GM23338 (cell line): ENCODE measurements at regions not wholly inside any gene's neighbourhood (a gene's known extent, or its start where the extent isn't known, plus 50 kb on each side); places are given as distances from the start of the nearest gene placed in this dataset.

Experiments
- ATAC-seq: fragments of 200-7000 bp; cut with Tn5 transposase; 3 replicates; pipeline ENCODE4 v1.9.1; 2020
- DNase-seq: peaks from one replicate; pipeline ENCODE4 v3.0.0-alpha.2; 2015; ENCODE audit warnings: low spot score
- H2AFZ ChIP-seq: fragments of 200-600 bp; sonication (generic); 2 replicates; pipeline ENCODE4 v1.8.0; 2016; ENCODE audit warnings: antibody characterized with exemption, mild to moderate bottlenecking, moderate library complexity
- H3F3A ChIP-seq: fragments of 200-600 bp; sonication (generic); replicated peaks from 2 replicates; pipeline ENCODE4 v1.8.0; 2017; ENCODE audit warnings: antibody characterized with exemption, mixed run types, low read depth
- H3K27ac ChIP-seq: fragments of 200-600 bp; sonication (generic); 2 replicates; pipeline ENCODE4 v1.6.1; 2016; ENCODE audit warnings: low read depth
- H3K27me3 ChIP-seq: fragments of 200-600 bp; sonication (generic); 2 replicates; pipeline ENCODE4 v1.8.0; 2016; ENCODE audit warnings: mild to moderate bottlenecking, mixed run types, moderate library complexity; ENCODE audit not compliant: insufficient read depth
- H3K36me3 ChIP-seq: fragments of 200-600 bp; sonication (generic); 2 replicates; pipeline ENCODE4 v1.8.0; 2016; ENCODE audit warnings: mild to moderate bottlenecking; ENCODE audit not compliant: insufficient read depth
- H3K4me1 ChIP-seq: fragments of 200-600 bp; sonication (generic); 2 replicates; pipeline ENCODE4 v1.8.0; 2016; ENCODE audit warnings: mild to moderate bottlenecking, moderate library complexity; ENCODE audit not compliant: insufficient read depth
- H3K4me2 ChIP-seq: fragments of 200-600 bp; sonication (generic); 2 replicates; pipeline ENCODE4 v1.7.1; 2017; ENCODE audit warnings: mixed run types
- H3K4me3 ChIP-seq: fragments of 200-600 bp; sonication (generic); 2 replicates; pipeline ENCODE4 v1.6.1; 2016; ENCODE audit warnings: mixed run types
- H3K79me2 ChIP-seq: fragments of 200-600 bp; sonication (generic); replicated peaks from 2 replicates; pipeline ENCODE4 v1.8.0; 2017; ENCODE audit warnings: mild to moderate bottlenecking; ENCODE audit not compliant: insufficient read depth
- H3K9me2 ChIP-seq: fragments of 200-600 bp; sonication (generic); 2 replicates; pipeline ENCODE4 v1.8.0; 2017; ENCODE audit not compliant: insufficient read depth
- H4K20me1 ChIP-seq: fragments of 200-600 bp; sonication (generic); replicated peaks from 2 replicates; pipeline ENCODE4 v1.8.0; 2017; ENCODE audit warnings: mild to moderate bottlenecking; ENCODE audit not compliant: insufficient read depth
- H3K27ac Mint-ChIP-seq: 2 replicates; pipeline ENCODE4 v1.8.0; 2020; ENCODE audit warnings: inconsistent platforms, mild to moderate bottlenecking, moderate library complexity, mixed read lengths
- H3K27me3 Mint-ChIP-seq: 3 replicates; pipeline ENCODE4 v1.8.0; 2022; ENCODE audit warnings: low read depth, mild to moderate bottlenecking, moderate library complexity, mixed read lengths, inconsistent platforms; ENCODE audit not compliant: insufficient read depth, poor library complexity
- H3K36me3 Mint-ChIP-seq: 3 replicates; pipeline ENCODE4 v1.8.0; 2021; ENCODE audit warnings: low read depth, mild to moderate bottlenecking, inconsistent platforms, moderate library complexity, mixed read lengths
- H3K4me1 Mint-ChIP-seq: 3 replicates; pipeline ENCODE4 v1.8.0; 2020; ENCODE audit warnings: mild to moderate bottlenecking, inconsistent platforms, mixed read lengths
- H3K4me3 Mint-ChIP-seq: 3 replicates; pipeline ENCODE4 v1.8.0; 2021; ENCODE audit warnings: moderate library complexity, mild to moderate bottlenecking, inconsistent platforms, mixed read lengths
- H3K9me3 Mint-ChIP-seq: 3 replicates; pipeline ENCODE4 v1.8.0; 2020; ENCODE audit warnings: moderate library complexity, mild to moderate bottlenecking, inconsistent platforms, mixed read lengths
- CREB1 ChIP-seq: fragments of 250-450 bp; sonication (Bioruptor Pico); IDR thresholded peaks from 2 replicates; pipeline ENCODE4 v1.5.0; 2020; ENCODE audit warnings: low read depth, mild to moderate bottlenecking, moderate library complexity
- EZH2 ChIP-seq: fragments of 200-600 bp; sonication (generic); IDR thresholded peaks from one replicate; pipeline ENCODE4 v1.8.0; 2017; ENCODE audit warnings: antibody characterized with exemption, mild to moderate bottlenecking, low read depth; ENCODE audit not compliant: unreplicated experiment
- EZH2phosphoT487 ChIP-seq: fragments of 200-600 bp; sonication (generic); IDR thresholded peaks from one replicate; pipeline ENCODE4 v1.8.1; 2018; ENCODE audit warnings: antibody characterized with exemption; ENCODE audit not compliant: unreplicated experiment
- JUNB ChIP-seq: IDR thresholded peaks from one replicate; pipeline ENCODE4 v1.6.1; 2016; ENCODE audit warnings: antibody characterized with exemption; ENCODE audit not compliant: unreplicated experiment
- NANOG ChIP-seq: IDR thresholded peaks from 2 replicates; pipeline ENCODE4 v1.6.1; 2016; ENCODE audit warnings: antibody characterized with exemption, borderline replicate concordance
- POLR2AphosphoS5 ChIP-seq: IDR thresholded peaks from 2 replicates; pipeline ENCODE4 v1.6.1; 2016; ENCODE audit warnings: antibody characterized with exemption, low read depth
- STAT1 ChIP-seq: IDR thresholded peaks from one replicate; pipeline ENCODE4 v1.6.1; 2016; ENCODE audit warnings: antibody characterized with exemption; ENCODE audit not compliant: unreplicated experiment
- ZNF114 ChIP-seq: fragments of 250-450 bp; sonication (Bioruptor Pico); IDR thresholded peaks from 2 replicates; pipeline ENCODE4 v1.5.0; 2020; ENCODE audit warnings: mild to moderate bottlenecking, moderate library complexity
- ZNF331 ChIP-seq: fragments of 250-450 bp; sonication (Bioruptor Pico); IDR thresholded peaks from 2 replicates; pipeline ENCODE4 v1.5.0; 2020; ENCODE audit warnings: low read depth, mild to moderate bottlenecking, moderate library complexity
- TF ChIP-seq, protein P1 (sequence below): IDR thresholded peaks from 2 replicates; pipeline ENCODE4 v1.6.1; 2016; ENCODE audit warnings: antibody characterized with exemption
- TF ChIP-seq, protein P2 (sequence below): fragments of 250-450 bp; sonication (Bioruptor Pico); IDR thresholded peaks from 2 replicates; pipeline ENCODE4 v1.5.0; 2020; ENCODE audit warnings: mild to moderate bottlenecking, moderate library complexity
- TF ChIP-seq, protein P3 (sequence below), 2 experiments: fragments of 200-600 bp in 1 of 2; sonication (generic) in 1 of 2; conservative IDR thresholded peaks; 2 replicates each; pipeline versions ENCODE4 v1.5.1 to v1.6.1; 2016 to 2017; ENCODE audit warnings: antibody characterized with exemption in 2 of 2, low read depth in 2 of 2, mild to moderate bottlenecking in 2 of 2, moderate library complexity in 1 of 2
- TF ChIP-seq, protein P4 (sequence below): IDR thresholded peaks from one replicate; pipeline ENCODE4 v1.6.1; 2018; ENCODE audit warnings: antibody characterized with exemption; ENCODE audit not compliant: unreplicated experiment

DNA sequence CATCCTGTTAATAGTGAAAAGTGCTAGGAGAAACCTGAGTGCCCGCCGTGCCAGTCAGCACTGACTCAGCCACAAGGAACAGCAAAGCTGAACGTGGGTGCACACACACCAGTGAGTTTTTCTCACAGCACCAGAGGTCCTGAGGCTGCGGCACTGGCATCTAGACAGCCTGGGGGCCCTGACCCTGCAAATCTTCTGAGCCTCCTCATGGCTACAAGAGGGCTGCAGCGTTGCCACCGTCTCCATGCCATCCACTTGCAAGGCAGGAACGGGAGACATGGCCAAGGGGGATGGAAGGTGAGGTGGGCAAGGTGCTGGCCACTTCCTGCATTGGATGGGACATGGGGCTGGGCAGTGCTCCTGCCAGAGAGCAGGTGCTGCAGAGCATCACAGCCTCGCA lies 211.2 kb upstream of the SOX1 start:
- peaks cover 17% of the 10 kb centered on the region for H3K27me3 Mint-ChIP-seq
- H3K9me3 Mint-ChIP-seq: peaks cover 4% of the 10 kb centered on the region; the same call in 2 of the 3 replicates
- H3K4me3 ChIP-seq: no peak overlapping the region
- H4K20me1 ChIP-seq: no peaks in the 10 kb centered on the region
- ATAC-seq (no peak), DNase-seq (no peak)
- 0 out of 2 replicates have a peak, but pooled peaks cover 3% of the 10 kb centered on the region for H3F3A ChIP-seq
- H3K9me2 ChIP-seq: no peaks in the 10 kb centered on the region
- H3K79me2 ChIP-seq: no peaks in the 10 kb centered on the region
- peaks cover 34% of the 10 kb centered on the region for H3K4me1 Mint-ChIP-seq
- H3K36me3 ChIP-seq: no peaks in the 10 kb centered on the region
- no peaks in the 10 kb centered on the region for H3K27me3 ChIP-seq
- no peak overlapping the region for H3K4me2 ChIP-seq
- H3K4me1 ChIP-seq: peaks cover 13% of the 10 kb centered on the region
- H3K4me3 Mint-ChIP-seq: no peak overlapping the region
- no peak overlapping the region for H3K27ac Mint-ChIP-seq
- TF ChIP-seq STAT1 (no peak), EZH2phosphoT487 (no peak), NANOG (no peak), POLR2AphosphoS5 (no peak), EZH2 (no peak), JUNB (no peak), ZNF331 (CRISPR knock-in tag) (no peak), ZNF114 (CRISPR knock-in tag) (no peak), CREB1 (CRISPR knock-in tag) (no peak)
- TF ChIP-seq, protein P1, sequence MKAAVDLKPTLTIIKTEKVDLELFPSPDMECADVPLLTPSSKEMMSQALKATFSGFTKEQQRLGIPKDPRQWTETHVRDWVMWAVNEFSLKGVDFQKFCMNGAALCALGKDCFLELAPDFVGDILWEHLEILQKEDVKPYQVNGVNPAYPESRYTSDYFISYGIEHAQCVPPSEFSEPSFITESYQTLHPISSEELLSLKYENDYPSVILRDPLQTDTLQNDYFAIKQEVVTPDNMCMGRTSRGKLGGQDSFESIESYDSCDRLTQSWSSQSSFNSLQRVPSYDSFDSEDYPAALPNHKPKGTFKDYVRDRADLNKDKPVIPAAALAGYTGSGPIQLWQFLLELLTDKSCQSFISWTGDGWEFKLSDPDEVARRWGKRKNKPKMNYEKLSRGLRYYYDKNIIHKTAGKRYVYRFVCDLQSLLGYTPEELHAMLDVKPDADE: no peak
- TF ChIP-seq, protein P2, sequence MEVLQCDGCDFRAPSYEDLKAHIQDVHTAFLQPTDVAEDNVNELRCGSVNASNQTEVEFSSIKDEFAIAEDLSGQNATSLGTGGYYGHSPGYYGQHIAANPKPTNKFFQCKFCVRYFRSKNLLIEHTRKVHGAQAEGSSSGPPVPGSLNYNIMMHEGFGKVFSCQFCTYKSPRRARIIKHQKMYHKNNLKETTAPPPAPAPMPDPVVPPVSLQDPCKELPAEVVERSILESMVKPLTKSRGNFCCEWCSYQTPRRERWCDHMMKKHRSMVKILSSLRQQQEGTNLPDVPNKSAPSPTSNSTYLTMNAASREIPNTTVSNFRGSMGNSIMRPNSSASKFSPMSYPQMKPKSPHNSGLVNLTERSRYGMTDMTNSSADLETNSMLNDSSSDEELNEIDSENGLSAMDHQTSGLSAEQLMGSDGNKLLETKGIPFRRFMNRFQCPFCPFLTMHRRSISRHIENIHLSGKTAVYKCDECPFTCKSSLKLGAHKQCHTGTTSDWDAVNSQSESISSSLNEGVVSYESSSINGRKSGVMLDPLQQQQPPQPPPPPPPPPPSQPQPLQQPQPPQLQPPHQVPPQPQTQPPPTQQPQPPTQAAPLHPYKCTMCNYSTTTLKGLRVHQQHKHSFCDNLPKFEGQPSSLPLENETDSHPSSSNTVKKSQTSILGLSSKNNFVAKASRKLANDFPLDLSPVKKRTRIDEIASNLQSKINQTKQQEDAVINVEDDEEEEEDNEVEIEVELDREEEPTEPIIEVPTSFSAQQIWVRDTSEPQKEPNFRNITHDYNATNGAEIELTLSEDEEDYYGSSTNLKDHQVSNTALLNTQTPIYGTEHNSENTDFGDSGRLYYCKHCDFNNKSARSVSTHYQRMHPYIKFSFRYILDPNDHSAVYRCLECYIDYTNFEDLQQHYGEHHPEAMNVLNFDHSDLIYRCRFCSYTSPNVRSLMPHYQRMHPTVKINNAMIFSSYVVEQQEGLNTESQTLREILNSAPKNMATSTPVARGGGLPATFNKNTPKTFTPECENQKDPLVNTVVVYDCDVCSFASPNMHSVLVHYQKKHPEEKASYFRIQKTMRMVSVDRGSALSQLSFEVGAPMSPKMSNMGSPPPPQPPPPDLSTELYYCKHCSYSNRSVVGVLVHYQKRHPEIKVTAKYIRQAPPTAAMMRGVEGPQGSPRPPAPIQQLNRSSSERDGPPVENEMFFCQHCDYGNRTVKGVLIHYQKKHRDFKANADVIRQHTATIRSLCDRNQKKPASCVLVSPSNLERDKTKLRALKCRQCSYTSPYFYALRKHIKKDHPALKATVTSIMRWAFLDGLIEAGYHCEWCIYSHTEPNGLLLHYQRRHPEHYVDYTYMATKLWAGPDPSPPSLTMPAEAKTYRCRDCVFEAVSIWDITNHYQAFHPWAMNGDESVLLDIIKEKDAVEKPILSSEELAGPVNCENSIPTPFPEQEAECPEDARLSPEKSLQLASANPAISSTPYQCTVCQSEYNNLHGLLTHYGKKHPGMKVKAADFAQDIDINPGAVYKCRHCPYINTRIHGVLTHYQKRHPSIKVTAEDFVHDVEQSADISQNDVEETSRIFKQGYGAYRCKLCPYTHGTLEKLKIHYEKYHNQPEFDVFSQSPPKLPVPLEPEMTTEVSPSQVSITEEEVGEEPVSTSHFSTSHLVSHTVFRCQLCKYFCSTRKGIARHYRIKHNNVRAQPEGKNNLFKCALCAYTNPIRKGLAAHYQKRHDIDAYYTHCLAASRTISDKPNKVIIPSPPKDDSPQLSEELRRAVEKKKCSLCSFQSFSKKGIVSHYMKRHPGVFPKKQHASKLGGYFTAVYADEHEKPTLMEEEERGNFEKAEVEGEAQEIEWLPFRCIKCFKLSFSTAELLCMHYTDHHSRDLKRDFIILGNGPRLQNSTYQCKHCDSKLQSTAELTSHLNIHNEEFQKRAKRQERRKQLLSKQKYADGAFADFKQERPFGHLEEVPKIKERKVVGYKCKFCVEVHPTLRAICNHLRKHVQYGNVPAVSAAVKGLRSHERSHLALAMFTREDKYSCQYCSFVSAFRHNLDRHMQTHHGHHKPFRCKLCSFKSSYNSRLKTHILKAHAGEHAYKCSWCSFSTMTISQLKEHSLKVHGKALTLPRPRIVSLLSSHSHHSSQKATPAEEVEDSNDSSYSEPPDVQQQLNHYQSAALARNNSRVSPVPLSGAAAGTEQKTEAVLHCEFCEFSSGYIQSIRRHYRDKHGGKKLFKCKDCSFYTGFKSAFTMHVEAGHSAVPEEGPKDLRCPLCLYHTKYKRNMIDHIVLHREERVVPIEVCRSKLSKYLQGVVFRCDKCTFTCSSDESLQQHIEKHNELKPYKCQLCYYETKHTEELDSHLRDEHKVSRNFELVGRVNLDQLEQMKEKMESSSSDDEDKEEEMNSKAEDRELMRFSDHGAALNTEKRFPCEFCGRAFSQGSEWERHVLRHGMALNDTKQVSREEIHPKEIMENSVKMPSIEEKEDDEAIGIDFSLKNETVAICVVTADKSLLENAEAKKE (CRISPR knock-in tag): no peak
- TF ChIP-seq, protein P3, sequence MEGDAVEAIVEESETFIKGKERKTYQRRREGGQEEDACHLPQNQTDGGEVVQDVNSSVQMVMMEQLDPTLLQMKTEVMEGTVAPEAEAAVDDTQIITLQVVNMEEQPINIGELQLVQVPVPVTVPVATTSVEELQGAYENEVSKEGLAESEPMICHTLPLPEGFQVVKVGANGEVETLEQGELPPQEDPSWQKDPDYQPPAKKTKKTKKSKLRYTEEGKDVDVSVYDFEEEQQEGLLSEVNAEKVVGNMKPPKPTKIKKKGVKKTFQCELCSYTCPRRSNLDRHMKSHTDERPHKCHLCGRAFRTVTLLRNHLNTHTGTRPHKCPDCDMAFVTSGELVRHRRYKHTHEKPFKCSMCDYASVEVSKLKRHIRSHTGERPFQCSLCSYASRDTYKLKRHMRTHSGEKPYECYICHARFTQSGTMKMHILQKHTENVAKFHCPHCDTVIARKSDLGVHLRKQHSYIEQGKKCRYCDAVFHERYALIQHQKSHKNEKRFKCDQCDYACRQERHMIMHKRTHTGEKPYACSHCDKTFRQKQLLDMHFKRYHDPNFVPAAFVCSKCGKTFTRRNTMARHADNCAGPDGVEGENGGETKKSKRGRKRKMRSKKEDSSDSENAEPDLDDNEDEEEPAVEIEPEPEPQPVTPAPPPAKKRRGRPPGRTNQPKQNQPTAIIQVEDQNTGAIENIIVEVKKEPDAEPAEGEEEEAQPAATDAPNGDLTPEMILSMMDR (conservative IDR thresholded peaks at IDR 0.05; ENCODE audit: low read depth in 2 of 2): no peak
- TF ChIP-seq, protein P4, sequence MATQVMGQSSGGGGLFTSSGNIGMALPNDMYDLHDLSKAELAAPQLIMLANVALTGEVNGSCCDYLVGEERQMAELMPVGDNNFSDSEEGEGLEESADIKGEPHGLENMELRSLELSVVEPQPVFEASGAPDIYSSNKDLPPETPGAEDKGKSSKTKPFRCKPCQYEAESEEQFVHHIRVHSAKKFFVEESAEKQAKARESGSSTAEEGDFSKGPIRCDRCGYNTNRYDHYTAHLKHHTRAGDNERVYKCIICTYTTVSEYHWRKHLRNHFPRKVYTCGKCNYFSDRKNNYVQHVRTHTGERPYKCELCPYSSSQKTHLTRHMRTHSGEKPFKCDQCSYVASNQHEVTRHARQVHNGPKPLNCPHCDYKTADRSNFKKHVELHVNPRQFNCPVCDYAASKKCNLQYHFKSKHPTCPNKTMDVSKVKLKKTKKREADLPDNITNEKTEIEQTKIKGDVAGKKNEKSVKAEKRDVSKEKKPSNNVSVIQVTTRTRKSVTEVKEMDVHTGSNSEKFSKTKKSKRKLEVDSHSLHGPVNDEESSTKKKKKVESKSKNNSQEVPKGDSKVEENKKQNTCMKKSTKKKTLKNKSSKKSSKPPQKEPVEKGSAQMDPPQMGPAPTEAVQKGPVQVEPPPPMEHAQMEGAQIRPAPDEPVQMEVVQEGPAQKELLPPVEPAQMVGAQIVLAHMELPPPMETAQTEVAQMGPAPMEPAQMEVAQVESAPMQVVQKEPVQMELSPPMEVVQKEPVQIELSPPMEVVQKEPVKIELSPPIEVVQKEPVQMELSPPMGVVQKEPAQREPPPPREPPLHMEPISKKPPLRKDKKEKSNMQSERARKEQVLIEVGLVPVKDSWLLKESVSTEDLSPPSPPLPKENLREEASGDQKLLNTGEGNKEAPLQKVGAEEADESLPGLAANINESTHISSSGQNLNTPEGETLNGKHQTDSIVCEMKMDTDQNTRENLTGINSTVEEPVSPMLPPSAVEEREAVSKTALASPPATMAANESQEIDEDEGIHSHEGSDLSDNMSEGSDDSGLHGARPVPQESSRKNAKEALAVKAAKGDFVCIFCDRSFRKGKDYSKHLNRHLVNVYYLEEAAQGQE: no peak
- H3K36me3 Mint-ChIP-seq: no peaks in the 10 kb centered on the region; the same call in 2 of the 3 replicates
- no peak overlapping the region for H3K27ac ChIP-seq
- H2AFZ ChIP-seq: no peak overlapping the region
